ENCODE measurements at regions not wholly inside any gene's neighbourhood (a gene's known extent, or its start where the extent isn't known, plus 50 kb on each side); places are given as distances from the start of the nearest gene placed in this dataset.

DNA sequence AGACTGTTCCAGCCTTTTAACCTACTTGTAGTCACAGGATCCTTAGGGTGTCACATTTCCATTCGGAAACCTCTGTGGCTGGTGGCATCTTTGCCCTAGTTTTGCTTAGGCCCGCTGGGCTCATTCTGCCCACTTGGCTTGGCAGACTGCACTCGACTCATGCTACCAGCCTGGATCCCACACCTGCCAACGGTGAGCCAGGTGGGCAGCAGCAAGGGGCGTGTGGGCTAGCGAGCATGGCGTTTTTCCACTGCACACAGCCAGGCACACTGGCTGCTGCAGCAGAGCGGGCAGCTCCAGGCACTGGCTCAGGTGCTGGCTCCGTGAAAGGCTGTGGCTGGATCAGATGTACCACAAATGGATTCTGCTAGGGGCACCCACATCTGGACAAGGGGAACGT lies 838.2 kb downstream of the SLITRK6 start:
- no peak for TF ChIP-seq POLR2A (IDR thresholded peaks at IDR 0.05)
- TF ChIP-seq, protein P1, sequence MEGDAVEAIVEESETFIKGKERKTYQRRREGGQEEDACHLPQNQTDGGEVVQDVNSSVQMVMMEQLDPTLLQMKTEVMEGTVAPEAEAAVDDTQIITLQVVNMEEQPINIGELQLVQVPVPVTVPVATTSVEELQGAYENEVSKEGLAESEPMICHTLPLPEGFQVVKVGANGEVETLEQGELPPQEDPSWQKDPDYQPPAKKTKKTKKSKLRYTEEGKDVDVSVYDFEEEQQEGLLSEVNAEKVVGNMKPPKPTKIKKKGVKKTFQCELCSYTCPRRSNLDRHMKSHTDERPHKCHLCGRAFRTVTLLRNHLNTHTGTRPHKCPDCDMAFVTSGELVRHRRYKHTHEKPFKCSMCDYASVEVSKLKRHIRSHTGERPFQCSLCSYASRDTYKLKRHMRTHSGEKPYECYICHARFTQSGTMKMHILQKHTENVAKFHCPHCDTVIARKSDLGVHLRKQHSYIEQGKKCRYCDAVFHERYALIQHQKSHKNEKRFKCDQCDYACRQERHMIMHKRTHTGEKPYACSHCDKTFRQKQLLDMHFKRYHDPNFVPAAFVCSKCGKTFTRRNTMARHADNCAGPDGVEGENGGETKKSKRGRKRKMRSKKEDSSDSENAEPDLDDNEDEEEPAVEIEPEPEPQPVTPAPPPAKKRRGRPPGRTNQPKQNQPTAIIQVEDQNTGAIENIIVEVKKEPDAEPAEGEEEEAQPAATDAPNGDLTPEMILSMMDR (IDR thresholded peaks at IDR 0.05): no peak
